ENCODE measurements at regions not wholly inside any gene's neighbourhood (a gene's known extent, or its start where the extent isn't known, plus 50 kb on each side); places are given as distances from the start of the nearest gene placed in this dataset.

DNA sequence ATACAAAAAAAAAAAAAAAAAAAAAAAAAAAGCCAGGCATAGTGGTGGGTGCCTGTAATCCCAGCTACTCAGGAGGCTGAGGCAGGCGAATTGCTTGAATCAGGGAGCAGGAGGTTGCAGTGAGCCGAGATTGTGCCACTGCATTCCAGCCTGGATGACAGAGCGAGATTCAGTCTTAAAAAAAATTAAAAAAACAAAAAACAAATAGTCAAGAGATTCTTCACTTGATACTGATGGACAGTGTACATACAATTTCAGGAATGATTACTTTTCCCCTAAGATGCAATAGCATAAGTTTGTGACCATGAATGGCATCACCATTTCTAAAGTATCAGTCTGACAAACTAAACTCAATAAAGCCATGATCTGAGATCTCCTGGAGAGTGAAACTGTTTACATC is 60.8 kb upstream of the IVNS1ABP start:
- no peak for TF ChIP-seq POLR2A (IDR thresholded peaks at IDR 0.05; ENCODE audit: low read depth, low read length)
- TF ChIP-seq TAF1 (IDR thresholded peaks at IDR 0.05; ENCODE audit: borderline replicate concordance, low read depth, low read length), result no peak
- no peak for TF ChIP-seq POLR2AphosphoS5 (IDR thresholded peaks at IDR 0.05; ENCODE audit: low read depth, low read length)
